Suprapubic skin (tissue), 4 donors: ENCODE measurements at regions not wholly inside any gene's neighbourhood (a gene's known extent, or its start where the extent isn't known, plus 50 kb on each side); places are given as distances from the start of the nearest gene placed in this dataset.

ENCODE experiments used
- CTCF ChIP-seq, 2 donors: fragments of 200-600 bp in 1 of 2; fragments of 450-650 bp in 1 of 2; sonication (generic) in 1 of 2; IDR thresholded peaks; one replicate each; pipeline ENCODE4 v1.5.1; 2016 to 2019; ENCODE audit warnings: antibody characterized with exemption in 2 of 2, mild to moderate bottlenecking in 1 of 2, moderate library complexity in 1 of 2
- POLR2A ChIP-seq, 2 donors: fragments of 450-650 bp; IDR thresholded peaks; one replicate each; pipeline ENCODE4 v1.6.1; 2017; ENCODE audit warnings: antibody characterized with exemption in 2 of 2, mild to moderate bottlenecking in 2 of 2, moderate library complexity in 2 of 2
- POLR2AphosphoS5 ChIP-seq, 3 donors: sonication (generic); formaldehyde crosslinking; IDR thresholded peaks; one replicate each; pipeline ENCODE4 v1.6.1; 2017; ENCODE audit warnings: antibody characterized with exemption in 3 of 3

- TF ChIP-seq CTCF (IDR thresholded peaks at IDR 0.05), result no peak
- no peak for TF ChIP-seq POLR2AphosphoS5 (IDR thresholded peaks at IDR 0.05)
- TF ChIP-seq POLR2A (IDR thresholded peaks at IDR 0.05), result no peak
These were observed 109.5 kb upstream of the RAP1B start for GRCh38 chr12:68501226-68501625.
